Fibroblast of skin of left quadriceps (primary cell): ENCODE measurements at regions not wholly inside any gene's neighbourhood (a gene's known extent, or its start where the extent isn't known, plus 50 kb on each side); places are given as distances from the start of the nearest gene placed in this dataset.
"Not testable (repeated sequence)": the region's sequence is repeated elsewhere in the genome, so short reads cannot be mapped to it uniquely, and the experiment has no call there.

Experiments used
- DNase-seq, 2 experiments: peaks; one replicate each; pipeline ENCODE4 v3.0.0-alpha.2; 2013; ENCODE audit warnings: low read depth in 2 of 2

DNA sequence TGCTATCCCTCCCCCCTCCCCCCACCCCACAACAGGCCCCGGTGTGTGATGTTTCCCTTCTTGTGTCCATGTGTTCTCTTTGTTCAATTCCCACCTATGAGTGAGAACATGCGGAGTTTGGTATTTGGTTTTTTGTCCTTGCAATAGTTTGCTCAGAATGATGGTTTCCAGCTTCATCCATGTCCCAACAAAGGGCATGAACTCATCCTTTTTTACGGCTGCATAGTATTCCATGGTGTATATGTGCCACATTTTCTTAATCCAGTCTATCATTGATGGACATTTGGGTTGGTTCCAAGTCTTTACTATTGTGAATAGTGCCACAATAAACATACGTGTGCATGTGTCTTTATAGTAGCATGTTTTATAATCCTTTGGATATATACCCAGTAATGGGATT lies 98.3 kb upstream of the DPH5 start:
- not testable (repeated sequence) for DNase-seq

DNA sequence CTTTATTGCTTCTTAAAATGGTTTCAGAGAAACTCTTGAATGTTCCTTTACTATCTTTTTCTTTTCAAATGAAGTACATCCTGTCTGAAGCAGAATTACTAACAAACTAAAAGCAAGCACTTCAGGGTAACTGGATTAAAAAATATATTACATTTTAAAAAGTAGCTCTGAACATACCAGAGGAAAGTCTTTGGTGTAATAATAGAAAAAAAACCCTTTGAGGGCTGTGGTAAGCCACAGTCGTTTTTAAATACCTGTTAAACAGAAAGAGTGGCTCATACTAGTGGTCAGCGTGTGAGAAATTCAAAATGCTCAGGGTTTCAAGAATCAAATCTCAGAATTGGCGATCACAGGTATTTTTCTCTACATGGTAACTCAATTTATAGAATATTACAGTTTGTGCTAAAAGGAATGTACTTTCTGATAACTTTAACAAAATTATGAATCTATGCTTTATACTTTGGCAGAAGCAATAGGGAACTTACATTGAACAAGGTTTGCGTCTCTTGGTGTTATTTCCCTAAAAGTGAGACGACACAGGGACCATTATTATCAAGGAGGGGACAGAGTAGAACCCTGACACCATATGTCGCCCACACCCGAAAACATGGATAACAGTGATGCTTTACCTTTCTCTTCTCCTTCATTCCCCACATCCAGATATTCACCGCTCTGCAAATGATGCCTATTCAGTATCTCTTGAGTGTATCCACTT lies 97.0 kb upstream of the DPH5 start:
- no peak for DNase-seq

DNA sequence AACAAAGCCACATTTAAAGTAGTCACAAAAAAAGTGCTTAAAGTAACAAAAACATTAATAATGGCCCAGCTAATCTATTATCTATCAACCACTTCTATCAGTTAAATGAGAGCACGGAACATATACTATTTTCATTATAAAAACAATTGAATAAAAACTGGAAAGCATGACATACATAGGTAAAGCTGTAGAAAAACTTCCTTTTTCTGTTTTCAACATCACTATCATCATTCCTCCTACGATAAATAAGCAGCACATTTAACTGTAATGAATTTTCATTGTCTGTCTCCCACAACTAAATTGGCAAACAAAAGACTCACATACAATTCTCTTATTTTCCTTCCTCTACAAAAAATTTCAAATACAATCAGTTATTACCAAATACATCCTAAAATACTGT lies 96.4 kb upstream of the DPH5 start:
- no peak for DNase-seq

DNA sequence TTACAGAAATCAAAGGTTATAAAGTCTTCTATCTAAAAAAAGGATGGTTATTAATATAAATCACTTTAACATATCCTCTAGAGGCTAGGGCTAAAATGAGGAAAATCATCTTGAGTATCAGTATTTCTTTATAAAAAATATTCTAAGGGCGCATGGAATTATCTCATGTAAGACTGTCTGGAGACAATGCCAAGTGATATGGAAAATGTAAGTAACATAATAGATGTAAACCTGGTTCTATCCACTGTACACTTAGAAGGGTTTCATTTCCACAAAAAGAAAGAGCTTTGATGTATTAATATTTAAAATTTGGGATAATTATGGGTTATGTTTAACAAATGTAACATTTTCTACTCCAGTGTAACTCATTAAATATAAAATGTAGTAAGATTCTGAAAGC lies 95.9 kb upstream of the DPH5 start:
- DNase-seq: no peak

DNA sequence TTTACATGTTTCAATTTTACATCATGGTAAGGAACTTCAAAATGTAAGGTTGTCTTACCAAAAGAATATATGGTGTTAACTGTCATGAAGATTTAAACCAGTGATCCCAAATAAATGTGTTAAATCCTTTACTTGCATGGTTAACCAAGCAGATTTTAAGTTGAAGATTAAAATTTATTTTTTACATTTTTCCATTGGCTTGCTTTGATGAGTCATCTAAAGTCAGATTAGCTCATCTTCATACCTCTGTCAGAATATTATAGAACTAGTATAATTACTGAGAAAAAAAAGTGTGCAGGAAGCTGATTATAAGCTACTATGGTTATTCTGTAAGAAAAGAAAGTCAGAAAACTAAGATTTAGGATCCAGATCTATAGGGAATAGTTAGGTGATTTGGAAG lies 95.3 kb upstream of the DPH5 start:
- no peak for DNase-seq

DNA sequence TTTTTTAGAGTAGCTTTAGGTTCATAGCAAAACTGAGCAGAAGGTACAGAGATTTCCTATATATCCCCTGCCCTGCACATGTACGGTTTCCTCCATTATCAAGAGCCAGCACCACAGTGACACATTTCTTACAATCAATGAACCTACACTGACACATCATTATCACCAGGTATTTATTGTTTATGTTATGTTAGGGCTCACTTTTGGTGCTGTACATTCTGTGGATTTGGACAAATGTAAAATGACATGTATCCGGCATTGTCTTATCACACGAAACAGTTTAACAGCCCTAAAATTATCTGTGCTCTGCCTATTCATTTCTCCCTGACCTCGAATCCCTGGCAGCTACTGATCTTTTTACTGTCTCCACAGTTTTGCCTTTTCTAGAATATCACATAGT lies 93.7 kb upstream of the DPH5 start:
- no peak for DNase-seq

DNA sequence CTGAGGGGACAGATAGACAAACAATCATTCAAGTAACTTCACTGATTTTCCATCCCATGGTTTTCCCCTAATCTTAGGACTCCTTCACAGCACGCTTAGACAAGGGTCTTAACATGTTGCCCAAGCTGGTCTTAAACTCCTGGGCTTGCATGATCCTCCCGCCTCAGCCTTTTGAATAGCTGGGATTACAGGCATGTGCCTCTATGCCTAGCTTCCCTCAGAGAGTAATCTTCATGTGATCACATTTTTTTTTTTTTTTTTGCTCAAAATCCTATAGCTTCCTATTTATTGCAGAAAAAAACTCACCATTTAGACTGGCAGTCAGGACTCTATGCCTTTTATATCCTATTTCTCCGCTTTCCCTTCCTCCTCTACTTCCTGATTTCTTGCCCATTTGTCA lies 90.4 kb upstream of the DPH5 start:
- no peak for DNase-seq

DNA sequence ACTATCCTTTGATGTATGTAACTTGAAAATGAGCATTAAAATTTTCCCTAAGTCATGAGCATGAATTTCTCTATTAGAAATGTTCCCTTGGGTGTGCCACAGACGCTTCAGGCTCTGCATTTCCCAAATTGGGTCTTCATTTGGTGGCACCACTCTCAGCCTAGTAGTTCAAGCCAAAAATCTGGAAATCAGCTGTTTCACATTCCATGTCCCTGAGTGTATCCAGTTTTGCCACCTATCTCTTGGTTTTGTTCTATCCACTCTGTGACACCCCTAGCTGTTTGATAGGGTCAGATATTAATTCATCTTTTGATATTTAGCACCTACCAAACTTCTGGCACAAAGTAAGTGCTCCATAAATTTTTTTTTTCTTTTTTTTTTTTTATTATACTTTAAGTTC lies 89.5 kb upstream of the DPH5 start:
- DNase-seq: no peak

DNA sequence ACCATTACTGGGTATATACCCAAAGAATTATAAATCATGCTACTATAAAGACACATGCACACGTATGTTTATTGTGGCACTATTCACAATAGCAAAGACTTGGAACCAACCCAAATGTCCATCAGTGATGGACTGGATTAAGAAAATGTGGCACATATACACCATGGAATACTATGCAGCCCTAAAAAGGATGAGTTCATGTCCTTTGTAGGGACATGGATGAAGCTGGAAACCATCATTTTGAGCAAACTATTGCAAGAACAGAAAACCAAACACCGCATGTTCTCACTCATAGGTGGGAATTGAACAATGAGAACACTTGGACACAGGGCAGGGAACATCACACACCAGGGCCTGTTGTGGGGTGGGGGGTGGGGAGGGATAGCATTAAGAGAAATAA lies 88.5 kb upstream of the DPH5 start:
- DNase-seq: not testable (repeated sequence)

DNA sequence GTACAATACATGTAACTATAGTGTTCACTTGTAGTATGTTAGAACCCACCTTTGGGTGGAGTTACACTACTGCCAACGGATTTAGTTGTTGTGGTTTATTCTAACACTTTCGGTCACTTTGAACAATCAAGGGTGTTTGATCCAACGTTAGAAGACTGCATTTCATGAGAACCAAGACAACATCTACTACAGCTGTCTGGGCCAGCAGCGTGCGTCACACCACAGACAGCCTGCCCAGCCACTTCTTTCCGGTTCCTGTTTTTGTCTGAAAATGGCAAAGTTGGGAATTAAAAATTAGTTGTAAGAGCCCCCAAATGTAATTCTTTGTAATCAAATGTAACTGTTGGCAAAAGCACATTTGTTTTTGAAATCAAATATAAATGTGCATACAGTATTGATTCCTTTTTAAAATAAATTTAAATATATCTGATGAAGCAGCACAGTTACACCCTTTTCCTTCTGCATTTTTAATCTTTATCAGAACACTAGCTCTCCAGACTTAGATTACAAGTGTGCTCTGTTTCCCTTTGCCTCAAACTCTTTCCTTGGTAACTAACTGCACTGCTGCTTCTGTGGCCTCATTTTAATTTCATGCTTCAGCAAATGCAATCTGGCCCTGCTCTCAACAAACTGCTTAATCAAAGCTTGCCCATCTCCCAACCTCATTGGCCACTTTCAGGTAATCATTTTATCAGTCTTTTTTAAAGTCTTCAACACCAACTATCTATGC lies 86.6 kb upstream of the DPH5 start:
- no peak for DNase-seq

DNA sequence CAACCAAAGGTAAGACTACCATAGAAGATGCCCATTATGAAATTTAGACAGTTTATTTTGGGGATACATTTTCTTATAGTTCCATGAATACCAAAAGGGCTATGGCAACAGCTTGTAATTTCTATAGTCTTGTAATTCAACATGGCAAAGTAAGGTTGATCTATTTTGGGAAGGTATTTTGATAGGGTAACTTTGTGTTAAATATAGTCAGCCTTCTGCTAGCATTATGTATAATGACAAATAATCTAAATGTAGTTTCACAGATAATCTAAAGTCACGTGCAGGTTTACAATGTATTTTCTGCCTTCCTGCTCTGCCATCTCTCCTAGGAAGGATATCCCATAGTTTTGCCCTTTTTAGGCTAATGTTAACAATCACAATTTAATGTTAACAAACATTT lies 85.9 kb upstream of the DPH5 start:
- no peak for DNase-seq

DNA sequence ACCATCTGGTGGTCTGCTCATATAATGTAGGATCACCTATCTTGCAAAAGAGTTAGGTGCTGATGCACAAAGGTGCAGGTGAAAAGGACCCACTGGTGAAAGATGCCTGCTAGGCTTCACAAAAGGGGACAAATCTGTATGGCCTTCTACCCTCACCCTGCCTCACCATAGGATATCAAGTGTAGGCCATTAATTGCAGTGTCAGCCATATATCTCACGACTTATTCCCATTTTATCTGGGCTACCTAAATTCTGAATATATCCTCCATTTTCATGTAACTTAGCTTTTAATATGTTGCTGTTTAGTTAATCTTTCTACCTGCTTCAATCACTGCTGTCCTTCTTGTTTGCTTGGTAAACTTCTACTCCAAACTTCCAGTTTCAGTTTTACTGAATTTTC lies 84.2 kb upstream of the DPH5 start:
- DNase-seq: no peak

DNA sequence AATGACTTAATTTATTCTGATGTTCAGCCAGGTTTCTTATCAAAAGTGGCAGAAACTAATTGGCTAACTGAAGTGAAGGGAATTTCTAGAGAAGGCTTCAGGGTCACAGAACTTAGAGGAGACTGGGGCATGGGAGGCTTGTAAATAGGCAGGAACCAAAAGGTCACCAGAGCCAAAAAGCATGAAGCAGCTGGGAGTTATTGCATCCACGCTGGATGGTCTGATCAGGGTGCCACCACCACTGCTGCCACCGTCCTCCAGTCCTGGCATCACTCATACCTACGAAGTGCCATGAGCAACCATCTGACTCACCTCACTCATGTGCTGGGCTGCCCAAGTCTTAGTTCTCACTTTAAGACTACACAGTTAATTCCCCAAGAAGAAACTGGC lies 82.5 kb upstream of the DPH5 start:
- no peak for DNase-seq

DNA sequence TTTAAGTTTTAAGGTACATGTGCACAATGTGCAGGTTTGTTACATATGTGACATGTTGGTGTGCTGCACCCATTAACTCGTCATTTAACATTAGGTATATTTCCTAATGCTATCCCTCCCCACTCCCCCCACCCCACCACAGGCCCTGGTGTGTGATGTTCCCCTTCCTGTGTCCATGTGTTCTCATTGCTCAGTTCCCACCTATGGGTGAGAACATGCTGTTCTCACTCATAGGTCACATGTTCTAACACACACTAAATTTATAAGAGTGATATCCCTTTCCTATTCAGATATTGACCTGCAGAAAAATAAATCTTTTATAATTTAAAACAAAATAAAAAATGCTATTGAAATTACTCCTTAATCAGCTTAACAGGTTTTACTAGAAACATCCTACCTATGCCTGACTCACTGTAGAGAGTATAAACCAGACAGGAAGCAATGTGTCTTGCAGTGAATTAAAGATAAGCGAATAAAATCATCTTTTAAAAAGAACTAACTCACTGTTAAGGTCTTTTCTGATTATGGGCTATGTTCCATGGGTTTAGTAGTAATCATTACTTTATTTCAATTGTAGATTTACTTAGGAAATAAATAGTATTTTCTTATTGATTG lies 82.0 kb upstream of the DPH5 start:
- DNase-seq: no peak

DNA sequence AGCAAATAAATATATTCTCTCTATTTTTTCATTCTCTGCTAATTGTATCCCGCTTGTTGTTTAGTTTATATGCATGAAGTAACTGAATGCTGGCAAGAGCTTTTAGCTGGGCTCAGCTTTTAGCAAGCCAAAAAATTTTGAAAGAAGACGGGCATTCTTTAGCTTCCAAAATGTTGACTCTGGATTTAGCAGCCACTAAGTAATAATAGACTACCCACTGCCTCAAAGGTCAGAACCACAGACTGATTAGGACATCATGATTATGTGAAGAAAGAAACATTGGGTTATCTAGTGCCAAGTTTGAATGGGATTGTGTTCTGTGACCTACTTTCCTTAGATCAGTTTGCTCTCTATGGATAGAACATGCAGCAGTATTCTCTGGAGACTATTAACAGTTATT lies 80.3 kb upstream of the DPH5 start:
- DNase-seq: no peak

DNA sequence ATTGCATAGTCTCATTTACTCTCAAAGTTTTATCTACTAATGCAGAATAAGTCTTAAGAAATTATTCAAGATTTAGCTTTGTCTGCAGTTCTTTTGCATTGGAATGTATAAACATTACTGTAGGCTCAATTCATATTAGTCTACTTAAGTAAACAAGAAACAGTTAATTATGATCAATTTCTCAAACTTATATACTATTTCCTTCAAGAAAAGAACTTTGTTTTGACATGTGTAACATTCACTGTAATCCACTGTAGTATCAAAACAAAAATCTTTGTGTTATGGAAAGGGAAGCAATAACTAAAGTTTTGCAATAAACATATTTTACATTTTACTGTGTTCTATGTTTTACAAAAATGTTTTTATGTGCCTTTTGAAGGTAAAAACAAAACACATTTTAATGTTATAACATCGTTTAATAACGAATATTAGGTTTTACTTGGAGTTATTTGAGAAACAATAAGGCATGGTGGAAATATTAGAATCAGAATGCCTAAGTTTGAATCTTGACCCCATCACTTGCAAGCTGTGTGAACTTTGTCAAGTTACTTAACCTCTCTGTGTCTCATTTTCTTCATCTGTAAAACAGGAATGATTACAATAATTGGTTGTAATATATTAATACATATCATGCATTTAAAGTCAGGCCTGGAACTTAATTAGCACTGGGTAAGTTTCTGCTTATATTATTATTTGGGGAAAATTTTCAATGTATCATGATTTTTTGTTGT lies 77.0 kb upstream of the DPH5 start:
- DNase-seq: no peak

DNA sequence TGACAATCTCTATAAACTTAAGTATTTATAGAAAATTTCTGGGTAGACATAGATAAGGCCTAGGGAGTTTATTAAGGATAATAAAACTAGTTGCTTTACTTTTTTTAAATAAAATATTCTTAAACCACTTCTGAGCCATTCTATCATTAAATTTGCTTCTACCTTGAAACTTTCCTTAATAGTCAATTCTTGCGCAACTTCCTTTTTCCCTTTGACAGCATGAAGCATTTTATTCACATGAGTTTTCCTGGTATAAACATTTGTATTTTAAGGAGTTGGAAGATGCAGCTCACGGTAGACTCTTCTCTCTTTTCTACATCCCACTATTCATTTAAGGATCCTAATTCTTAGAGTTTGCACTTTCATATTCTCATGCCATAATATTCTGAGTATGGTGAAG lies 75.8 kb upstream of the DPH5 start:
- peak in 1 of 2 experiments; percentile 6 for DNase-seq

DNA sequence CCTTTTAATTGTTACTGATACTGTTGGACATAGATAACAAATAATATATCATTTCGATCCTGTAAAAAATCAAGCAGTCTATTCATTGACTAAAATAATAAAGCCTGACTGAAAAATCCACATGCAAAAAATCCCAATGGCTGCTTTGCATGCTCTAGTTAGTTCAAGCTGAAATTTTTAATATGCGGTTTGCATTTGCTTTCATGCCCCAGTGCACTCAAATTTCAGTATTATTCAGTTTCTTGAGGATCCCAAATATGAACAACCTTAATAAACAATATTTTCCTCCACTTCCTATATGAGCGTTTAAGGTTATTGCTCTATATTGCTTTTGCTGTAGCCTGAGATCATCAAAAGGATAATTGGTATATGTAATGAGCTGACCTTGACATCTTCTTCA lies 75.1 kb upstream of the DPH5 start:
- no peak for DNase-seq

DNA sequence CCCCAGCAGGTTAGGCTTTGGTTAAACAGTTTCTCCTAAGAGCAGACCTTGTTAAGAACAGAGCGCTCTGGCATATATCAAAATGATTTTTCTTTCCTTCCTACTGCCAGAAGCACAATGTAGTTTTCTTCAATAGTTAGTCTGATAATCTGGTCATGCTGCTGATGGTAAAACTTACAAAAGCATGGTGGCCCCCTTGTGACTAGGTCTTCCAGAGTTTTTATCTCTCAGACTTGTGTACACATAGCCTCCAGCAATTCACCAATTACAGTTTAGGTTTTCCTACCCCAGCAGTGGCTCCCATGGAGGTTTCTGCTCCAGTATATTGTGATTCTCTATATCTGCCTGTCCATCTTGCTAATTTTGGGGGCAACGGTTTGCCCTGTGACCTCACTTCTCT lies 73.3 kb upstream of the DPH5 start:
- DNase-seq: no peak

DNA sequence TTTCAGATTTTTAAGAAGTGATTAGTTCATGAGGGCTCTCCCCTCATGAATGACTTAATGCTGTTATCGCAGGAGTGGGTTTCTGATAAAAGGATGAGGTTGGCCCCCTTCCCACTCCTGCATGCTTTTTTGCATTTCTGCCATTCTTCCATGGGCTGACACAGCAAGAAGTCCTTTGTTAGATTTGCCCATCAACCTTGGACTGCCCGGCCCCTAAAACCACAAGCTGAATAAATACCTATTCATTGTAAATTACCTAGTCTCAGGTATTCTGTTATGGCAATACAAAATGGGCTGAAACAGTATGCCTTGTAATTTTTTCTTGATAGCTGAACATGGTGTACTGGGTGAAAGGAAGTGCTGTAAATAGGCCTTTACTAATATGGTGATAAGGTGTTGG lies 72.7 kb upstream of the DPH5 start:
- no peak for DNase-seq

DNA sequence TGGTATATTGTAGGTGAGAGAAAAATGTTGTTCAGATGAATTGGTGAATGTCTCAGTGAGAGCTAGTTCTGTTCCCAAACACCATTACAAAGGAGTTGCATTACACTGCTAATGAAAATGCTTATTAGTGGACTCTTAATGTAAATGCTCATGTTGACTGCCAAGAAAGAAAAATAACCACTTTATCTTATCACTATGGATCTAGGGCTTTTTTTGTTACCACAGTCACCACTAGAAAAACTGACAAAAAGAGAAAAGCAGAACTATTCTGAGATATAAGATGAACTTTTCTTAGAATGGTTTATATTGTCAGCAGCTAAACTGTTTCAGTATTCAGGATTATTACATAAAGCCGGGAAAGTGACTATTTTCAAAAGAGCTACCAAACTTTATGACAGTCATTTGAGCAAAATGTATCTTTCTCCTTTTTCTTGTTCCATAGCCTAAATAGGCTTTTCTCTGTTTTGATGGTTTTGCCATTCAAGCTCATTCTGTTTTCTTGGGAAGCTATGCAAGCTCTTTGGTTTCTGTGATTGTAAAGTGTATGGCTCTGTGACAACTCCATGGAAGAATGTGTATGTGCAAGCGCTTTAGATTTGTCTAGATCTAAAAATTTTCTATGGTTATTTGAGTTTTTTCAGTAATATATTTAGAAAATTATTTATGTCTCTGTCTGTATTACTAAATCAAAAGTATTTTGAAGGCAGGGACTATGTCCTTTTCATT lies 64.2 kb upstream of the DPH5 start:
- DNase-seq: no peak

DNA sequence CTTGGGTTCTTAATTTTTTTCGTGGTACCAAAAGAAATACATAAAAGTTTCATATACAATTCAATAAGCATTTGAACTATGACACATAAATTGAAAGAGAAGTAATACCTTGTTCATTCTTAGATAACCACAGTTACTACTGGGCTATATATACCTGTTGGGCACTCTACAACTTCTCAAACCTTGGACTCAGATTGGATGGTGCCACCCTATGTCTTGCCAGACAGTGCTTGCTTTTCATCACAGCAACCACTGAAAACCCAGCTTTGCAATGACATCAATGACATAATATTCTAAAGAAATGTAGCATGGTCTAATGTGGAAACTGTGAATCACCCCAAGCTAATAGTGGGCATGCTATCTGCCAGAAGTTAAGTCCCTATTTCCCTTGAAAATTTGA lies 62.8 kb upstream of the DPH5 start:
- no peak for DNase-seq
